ENCODE measurements at regions not wholly inside any gene's neighbourhood (a gene's known extent, or its start where the extent isn't known, plus 50 kb on each side); places are given as distances from the start of the nearest gene placed in this dataset.
"Not testable (repeated sequence)": the region's sequence is repeated elsewhere in the genome, so short reads cannot be mapped to it uniquely, and the experiment has no call there.

DNA sequence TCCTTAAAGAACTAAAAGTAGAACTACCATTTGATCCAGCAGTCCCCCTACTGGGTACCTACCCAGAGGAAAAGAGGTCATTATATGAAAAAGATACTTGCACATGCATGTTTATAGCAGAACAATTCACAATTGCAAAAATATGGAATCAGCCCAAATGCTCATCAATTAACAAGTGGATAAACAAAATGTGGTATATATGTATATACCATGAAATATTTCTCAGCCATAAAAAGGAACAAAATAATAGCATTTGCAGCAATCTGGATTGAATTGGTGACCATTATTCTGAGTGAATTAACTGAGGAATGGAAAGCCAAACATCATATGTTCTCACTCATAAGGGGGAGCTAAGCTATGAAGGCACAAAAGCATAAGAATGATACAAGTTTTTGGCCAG, 64.7 kb upstream of the KRAS start:
- no peak for ATAC-seq
- no peak overlapping the region for H3K4me3 Mint-ChIP-seq
- ChIA-PET POLR2A (no interaction called here), CTCF (no interaction called here)
- 0 out of 2 replicates have a peak, but pooled peaks cover 6% of the 10 kb centered on the region for H3K9me3 Mint-ChIP-seq
- TF ChIP-seq ZNF396 (CRISPR knock-in tag; IDR thresholded peaks at IDR 0.05; ENCODE audit: borderline replicate concordance) (no peak), CBFB (CRISPR knock-in tag; IDR thresholded peaks at IDR 0.05; ENCODE audit: low read depth) (no peak)
- TF ChIP-seq, protein P1, sequence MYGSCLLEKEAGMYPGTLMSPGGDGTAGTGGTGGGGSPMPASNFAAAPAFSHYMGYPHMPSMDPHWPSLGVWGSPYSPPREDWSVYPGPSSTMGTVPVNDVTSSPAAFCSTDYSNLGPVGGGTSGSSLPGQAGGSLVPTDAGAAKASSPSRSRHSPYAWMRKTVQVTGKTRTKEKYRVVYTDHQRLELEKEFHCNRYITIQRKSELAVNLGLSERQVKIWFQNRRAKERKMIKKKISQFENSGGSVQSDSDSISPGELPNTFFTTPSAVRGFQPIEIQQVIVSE (CRISPR knock-in tag; IDR thresholded peaks at IDR 0.05; ENCODE audit: borderline replicate concordance), result no peak
- H3K4me1 Mint-ChIP-seq, result no peaks in the 10 kb centered on the region
- no peak for DNase-seq (ENCODE audit: low spot score)
- no peak overlapping the region for H3K27ac Mint-ChIP-seq
- H3K27me3 Mint-ChIP-seq (ENCODE audit: low read depth), result no peaks in the 10 kb centered on the region
- H3K36me3 Mint-ChIP-seq, result no peaks in the 10 kb centered on the region

DNA sequence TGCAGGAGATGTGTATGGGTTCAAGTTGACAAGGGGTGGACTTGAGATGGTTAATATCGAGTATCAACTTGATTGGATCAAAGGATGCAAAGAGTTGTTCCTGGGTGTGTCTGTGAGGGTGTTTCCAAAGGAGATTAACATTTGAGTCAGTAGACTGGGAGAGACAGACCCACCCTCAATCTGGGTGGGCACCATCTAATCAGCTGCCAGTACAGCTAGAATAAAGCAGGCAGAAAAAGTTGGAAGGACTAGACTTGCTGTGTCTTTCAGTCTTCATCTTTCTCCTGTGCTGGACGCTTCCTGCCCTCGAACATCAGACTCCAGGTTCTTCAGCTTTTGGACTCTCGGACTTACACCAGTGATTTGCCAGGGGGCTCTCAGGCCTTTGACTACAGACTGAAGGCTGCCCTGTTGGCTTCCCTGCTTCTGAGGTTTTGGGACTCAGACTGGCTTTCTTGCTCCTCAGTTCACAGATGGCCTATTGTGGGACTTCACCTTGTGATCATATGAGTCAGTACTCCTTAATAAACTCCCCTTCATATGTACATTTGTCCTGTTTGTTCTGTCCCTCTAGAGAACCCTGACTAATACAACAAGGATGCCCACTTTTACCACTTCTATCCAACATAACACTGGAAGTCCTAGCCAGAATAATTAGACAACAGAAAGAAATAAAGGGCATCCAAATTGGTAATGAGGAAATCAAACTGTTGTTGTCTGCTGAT, 62.7 kb upstream of the KRAS start:
- H3K4me3 Mint-ChIP-seq; CTCF ChIA-PET; H3K27me3 Mint-ChIP-seq (ENCODE audit: low read depth); H3K36me3 Mint-ChIP-seq; H3K27ac Mint-ChIP-seq; DNase-seq (ENCODE audit: low spot score); H3K9me3 Mint-ChIP-seq; H3K4me1 Mint-ChIP-seq; ATAC-seq: not testable (repeated sequence)
- POLR2A ChIA-PET, result interaction anchor here (0.5 kb wide), 1 partner anchor 23 kb away, joined by 3 read pairs; no protein-coding TSS in a partner anchor

DNA sequence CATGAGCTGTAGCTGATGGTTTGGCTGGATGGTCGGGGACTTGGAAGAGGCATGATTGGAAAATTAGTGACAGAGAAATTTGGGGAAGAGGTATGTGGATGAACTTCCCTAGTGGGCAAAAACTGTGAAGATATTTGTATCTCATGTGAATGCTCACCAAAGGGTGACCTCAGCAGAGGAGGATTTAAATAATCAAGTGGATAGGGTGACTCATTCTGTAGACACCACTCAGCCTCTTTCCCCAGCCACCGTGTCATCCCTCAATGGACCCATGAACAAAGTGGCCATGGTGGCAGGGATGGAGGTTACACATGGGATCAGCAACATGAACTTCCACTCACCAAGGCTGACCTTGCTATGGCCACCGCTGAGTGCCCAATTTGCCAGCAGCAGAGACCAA, 60.8 kb upstream of the KRAS start:
- Mint-ChIP-seq H3K4me1 (no peaks in the 10 kb centered on the region), H3K27me3 (ENCODE audit: low read depth) (no peaks in the 10 kb centered on the region), H3K27ac (no peak overlapping the region), H3K36me3 (no peaks in the 10 kb centered on the region), H3K4me3 (no peak overlapping the region), H3K9me3 (0 out of 2 replicates have a peak, but pooled peaks cover 6% of the 10 kb centered on the region)
- CTCF ChIA-PET, result no interaction called here
- ATAC-seq (no peak), DNase-seq (ENCODE audit: low spot score) (no peak)
- no peak for TF ChIP-seq GTF2I (CRISPR knock-in tag; conservative IDR thresholded peaks at IDR 0.05)
- no peak for TF ChIP-seq KAT7 (CRISPR knock-in tag; IDR thresholded peaks at IDR 0.05; ENCODE audit: borderline replicate concordance)
- no peak for TF ChIP-seq NR3C1 (CRISPR knock-in tag; conservative IDR thresholded peaks at IDR 0.05; ENCODE audit: low read depth)
- TF ChIP-seq, protein P2, sequence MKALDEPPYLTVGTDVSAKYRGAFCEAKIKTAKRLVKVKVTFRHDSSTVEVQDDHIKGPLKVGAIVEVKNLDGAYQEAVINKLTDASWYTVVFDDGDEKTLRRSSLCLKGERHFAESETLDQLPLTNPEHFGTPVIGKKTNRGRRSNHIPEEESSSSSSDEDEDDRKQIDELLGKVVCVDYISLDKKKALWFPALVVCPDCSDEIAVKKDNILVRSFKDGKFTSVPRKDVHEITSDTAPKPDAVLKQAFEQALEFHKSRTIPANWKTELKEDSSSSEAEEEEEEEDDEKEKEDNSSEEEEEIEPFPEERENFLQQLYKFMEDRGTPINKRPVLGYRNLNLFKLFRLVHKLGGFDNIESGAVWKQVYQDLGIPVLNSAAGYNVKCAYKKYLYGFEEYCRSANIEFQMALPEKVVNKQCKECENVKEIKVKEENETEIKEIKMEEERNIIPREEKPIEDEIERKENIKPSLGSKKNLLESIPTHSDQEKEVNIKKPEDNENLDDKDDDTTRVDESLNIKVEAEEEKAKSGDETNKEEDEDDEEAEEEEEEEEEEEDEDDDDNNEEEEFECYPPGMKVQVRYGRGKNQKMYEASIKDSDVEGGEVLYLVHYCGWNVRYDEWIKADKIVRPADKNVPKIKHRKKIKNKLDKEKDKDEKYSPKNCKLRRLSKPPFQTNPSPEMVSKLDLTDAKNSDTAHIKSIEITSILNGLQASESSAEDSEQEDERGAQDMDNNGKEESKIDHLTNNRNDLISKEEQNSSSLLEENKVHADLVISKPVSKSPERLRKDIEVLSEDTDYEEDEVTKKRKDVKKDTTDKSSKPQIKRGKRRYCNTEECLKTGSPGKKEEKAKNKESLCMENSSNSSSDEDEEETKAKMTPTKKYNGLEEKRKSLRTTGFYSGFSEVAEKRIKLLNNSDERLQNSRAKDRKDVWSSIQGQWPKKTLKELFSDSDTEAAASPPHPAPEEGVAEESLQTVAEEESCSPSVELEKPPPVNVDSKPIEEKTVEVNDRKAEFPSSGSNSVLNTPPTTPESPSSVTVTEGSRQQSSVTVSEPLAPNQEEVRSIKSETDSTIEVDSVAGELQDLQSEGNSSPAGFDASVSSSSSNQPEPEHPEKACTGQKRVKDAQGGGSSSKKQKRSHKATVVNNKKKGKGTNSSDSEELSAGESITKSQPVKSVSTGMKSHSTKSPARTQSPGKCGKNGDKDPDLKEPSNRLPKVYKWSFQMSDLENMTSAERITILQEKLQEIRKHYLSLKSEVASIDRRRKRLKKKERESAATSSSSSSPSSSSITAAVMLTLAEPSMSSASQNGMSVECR (CRISPR knock-in tag; IDR thresholded peaks at IDR 0.05; ENCODE audit: borderline replicate concordance), result no peak
- POLR2A ChIA-PET, result no interaction called here

DNA sequence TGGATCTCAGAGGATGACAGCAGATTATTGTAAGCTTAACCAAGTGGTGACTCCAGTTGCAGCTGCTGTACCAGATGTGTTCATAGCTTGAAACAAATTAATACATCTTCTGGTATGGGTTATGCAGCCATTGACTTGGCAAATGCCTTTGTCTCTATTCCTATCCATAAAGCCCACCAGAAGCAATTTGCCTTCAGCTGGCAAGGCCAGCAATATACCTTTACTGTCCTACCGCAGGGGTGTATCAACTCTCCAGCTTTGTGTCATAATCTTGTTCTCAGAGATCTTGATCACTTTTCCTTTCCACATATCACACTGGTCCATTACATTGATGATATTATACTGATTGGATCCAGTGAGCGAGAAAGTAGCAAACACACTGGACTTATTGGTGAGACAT, 59.3 kb upstream of the KRAS start:
- H3K4me3 Mint-ChIP-seq; CTCF ChIA-PET; ATAC-seq; H3K4me1 Mint-ChIP-seq; H3K36me3 Mint-ChIP-seq; H3K27me3 Mint-ChIP-seq (ENCODE audit: low read depth); H3K27ac Mint-ChIP-seq; POLR2A ChIA-PET; H3K9me3 Mint-ChIP-seq; DNase-seq (ENCODE audit: low spot score): not testable (repeated sequence)

DNA sequence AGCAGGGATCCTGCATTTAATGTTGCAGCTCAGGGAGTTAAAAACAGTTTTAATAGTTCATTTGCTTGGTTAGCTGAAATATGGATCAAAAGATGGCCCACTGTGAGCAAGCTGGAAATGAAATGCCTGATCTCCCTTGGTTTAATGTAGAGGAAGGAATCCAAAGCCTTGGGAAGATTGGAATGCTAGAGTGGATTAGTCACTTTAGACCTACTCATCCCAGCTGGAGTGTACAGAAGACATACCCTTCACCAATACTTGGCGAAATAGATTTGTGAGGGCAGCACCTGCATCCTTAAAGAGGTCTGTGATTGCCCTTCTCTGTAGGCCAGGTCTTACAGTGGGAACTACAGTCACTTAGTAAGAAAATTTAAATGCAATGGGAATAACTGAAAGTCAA, 58.0 kb upstream of the KRAS start:
- Mint-ChIP-seq H3K9me3 (peaks cover under 1% of the 10 kb centered on the region; the same call in 1 of the 2 replicates), H3K4me3 (no peak overlapping the region), H3K36me3 (no peaks in the 10 kb centered on the region), H3K27me3 (ENCODE audit: low read depth) (no peaks in the 10 kb centered on the region; the same call in 1 of the 2 replicates), H3K4me1 (no peaks in the 10 kb centered on the region), H3K27ac (no peak overlapping the region)
- POLR2A ChIA-PET, result no interaction called here
- no peak for DNase-seq (ENCODE audit: low spot score)
- ATAC-seq, result no peak
- CTCF ChIA-PET, result no interaction called here
- TF ChIP-seq MXD4 (CRISPR knock-in tag; IDR thresholded peaks at IDR 0.05; ENCODE audit: borderline replicate concordance) (no peak), ZNF219 (CRISPR knock-in tag; IDR thresholded peaks at IDR 0.05; ENCODE audit: borderline replicate concordance) (no peak), HMGA2 (CRISPR knock-in tag; IDR thresholded peaks at IDR 0.05) (no peak), TEAD4 (CRISPR knock-in tag; IDR thresholded peaks at IDR 0.05) (no peak), ATF1 (CRISPR knock-in tag; IDR thresholded peaks at IDR 0.05) (no peak)
- TF ChIP-seq, protein P3, sequence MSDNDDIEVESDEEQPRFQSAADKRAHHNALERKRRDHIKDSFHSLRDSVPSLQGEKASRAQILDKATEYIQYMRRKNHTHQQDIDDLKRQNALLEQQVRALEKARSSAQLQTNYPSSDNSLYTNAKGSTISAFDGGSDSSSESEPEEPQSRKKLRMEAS (CRISPR knock-in tag; IDR thresholded peaks at IDR 0.05), result no peak
- TF ChIP-seq, protein P4, sequence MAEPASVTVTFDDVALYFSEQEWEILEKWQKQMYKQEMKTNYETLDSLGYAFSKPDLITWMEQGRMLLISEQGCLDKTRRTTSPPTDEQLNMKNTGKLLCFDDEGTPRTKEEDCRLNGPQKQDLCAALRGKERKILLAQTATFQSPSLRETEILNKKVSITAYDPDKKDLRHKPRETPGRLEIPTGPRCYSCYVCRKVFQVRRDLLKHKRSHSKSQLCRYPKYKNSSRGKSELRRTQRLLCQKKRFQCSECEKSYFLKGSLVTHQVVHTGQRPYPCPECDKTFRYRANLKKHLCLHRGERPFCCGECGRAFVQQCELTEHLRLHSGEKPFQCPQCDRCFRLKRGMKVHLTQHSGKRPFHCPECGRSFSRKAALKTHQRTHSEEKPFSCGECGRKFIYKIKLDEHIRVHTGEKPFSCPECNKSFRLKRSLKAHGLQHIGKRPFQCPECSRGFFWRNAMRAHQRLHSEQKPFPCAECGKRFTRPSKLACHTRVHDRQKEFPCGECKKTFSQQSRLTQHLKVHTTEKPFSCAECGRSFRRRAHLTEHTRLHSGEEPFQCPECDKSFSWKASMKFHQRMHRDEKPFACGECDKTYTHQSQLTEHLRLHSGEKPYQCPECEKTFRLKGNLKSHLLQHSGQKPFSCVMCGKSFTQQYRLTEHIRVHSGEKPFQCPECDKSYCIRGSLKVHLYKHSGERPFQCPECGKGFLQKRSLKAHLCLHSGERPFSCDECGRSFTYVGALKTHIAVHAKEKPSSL (CRISPR knock-in tag; conservative IDR thresholded peaks at IDR 0.05), result no peak
- TF ChIP-seq, protein P5, sequence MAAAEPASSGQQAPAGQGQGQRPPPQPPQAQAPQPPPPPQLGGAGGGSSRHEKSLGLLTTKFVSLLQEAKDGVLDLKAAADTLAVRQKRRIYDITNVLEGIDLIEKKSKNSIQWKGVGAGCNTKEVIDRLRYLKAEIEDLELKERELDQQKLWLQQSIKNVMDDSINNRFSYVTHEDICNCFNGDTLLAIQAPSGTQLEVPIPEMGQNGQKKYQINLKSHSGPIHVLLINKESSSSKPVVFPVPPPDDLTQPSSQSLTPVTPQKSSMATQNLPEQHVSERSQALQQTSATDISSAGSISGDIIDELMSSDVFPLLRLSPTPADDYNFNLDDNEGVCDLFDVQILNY (CRISPR knock-in tag; IDR thresholded peaks at IDR 0.05), result no peak
- TF ChIP-seq, protein P6, sequence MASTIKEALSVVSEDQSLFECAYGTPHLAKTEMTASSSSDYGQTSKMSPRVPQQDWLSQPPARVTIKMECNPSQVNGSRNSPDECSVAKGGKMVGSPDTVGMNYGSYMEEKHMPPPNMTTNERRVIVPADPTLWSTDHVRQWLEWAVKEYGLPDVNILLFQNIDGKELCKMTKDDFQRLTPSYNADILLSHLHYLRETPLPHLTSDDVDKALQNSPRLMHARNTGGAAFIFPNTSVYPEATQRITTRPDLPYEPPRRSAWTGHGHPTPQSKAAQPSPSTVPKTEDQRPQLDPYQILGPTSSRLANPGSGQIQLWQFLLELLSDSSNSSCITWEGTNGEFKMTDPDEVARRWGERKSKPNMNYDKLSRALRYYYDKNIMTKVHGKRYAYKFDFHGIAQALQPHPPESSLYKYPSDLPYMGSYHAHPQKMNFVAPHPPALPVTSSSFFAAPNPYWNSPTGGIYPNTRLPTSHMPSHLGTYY (CRISPR knock-in tag; IDR thresholded peaks at IDR 0.05), result no peak
